Karpas-422 (cell line): ENCODE measurements at regions not wholly inside any gene's neighbourhood (a gene's known extent, or its start where the extent isn't known, plus 50 kb on each side); places are given as distances from the start of the nearest gene placed in this dataset.

Experiments
- DNase-seq: peaks from one replicate; pipeline ENCODE4 v3.0.0-alpha.2; 2015
- H2AFZ ChIP-seq: fragments of 200-600 bp; sonication (generic); 2 replicates; pipeline ENCODE4 v1.6.1; 2014; ENCODE audit warnings: antibody characterized with exemption, low read length, mixed read lengths
- H3K27ac ChIP-seq: fragments of 200-600 bp; sonication (generic); 2 replicates; pipeline ENCODE4 v1.5.1; 2014; ENCODE audit warnings: mild to moderate bottlenecking, low read length, moderate library complexity
- H3K27me3 ChIP-seq: fragments of 200-600 bp; sonication (generic); 2 replicates; pipeline ENCODE4 v1.6.1; 2014; ENCODE audit warnings: low read length, mixed read lengths
- H3K36me3 ChIP-seq: fragments of 200-600 bp; sonication (generic); 2 replicates; pipeline ENCODE4 v1.6.1; 2014; ENCODE audit warnings: low read length, mixed read lengths; ENCODE audit not compliant: insufficient read depth
- H3K4me1 ChIP-seq: fragments of 200-600 bp; sonication (generic); 2 replicates; pipeline ENCODE4 v1.6.1; 2014; ENCODE audit warnings: mild to moderate bottlenecking, low read length, mixed read lengths
- H3K4me2 ChIP-seq: fragments of 200-600 bp; sonication (generic); 2 replicates; pipeline ENCODE4 v1.6.1; 2014; ENCODE audit warnings: low read length, low read depth, mild to moderate bottlenecking; ENCODE audit not compliant: poor library complexity, severe bottlenecking
- H3K4me3 ChIP-seq: fragments of 200-600 bp; sonication (generic); 2 replicates; pipeline ENCODE4 v1.5.1; 2014; ENCODE audit warnings: mild to moderate bottlenecking, antibody characterized with exemption, low read length, mixed read lengths
- H3K79me2 ChIP-seq: fragments of 200-600 bp; sonication (generic); 2 replicates; pipeline ENCODE4 v1.6.1; 2014; ENCODE audit warnings: mild to moderate bottlenecking, low read length, mixed read lengths
- H3K9ac ChIP-seq: fragments of 200-600 bp; sonication (generic); 2 replicates; pipeline ENCODE4 v1.6.0; 2014; ENCODE audit warnings: low read length
- H3K9me2 ChIP-seq: fragments of 200-600 bp; sonication (generic), shearing (Covaris generic); replicated peaks from 2 replicates; pipeline ENCODE4 v1.6.0; 2014; ENCODE audit warnings: mild to moderate bottlenecking, low read length, moderate library complexity; ENCODE audit not compliant: insufficient read depth
- H3K9me3 ChIP-seq: fragments of 300-700, 200-600 bp; sonication (generic); 2 replicates; pipeline ENCODE4 v1.6.1; 2014; ENCODE audit warnings: low read length, mixed read lengths
- H4K20me1 ChIP-seq: fragments of 200-600 bp; sonication (generic); 2 replicates; pipeline ENCODE4 v1.6.1; 2014; ENCODE audit warnings: mild to moderate bottlenecking, antibody characterized with exemption, low read length, low read depth; ENCODE audit not compliant: insufficient read depth

DNA sequence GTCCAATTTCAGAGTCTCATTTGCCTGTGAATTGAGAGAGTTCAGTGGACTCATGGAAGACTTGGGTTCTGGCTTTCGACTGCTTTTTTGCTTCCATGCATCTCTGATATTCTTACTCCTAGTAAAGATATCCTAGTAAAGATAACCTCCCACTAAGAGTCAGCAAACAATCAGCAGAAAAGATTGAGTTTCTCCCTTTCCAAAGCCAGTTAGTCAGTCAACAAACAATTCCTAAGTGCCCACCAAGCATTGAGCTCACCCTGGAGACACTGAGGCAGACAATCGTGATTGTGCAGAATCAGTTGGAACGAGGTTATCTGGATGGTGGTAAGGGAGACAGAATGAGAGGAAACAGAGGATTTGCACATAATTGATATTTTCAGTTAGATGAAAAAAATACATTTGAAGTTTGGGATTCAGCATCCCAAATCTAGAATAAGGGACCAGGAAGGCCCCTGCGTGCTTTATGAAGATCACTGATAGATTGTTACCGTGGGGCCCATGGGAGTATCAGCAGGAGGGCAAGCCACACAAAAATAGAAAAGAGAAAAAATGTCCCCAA lies 99.7 kb upstream of the SLC38A2 start:
- no peaks in the 10 kb centered on the region for H3K79me2 ChIP-seq
- no peak for DNase-seq
- no peaks in the 10 kb centered on the region for H3K9me3 ChIP-seq
- no peaks in the 10 kb centered on the region for H3K9me2 ChIP-seq
- no peak overlapping the region for H3K9ac ChIP-seq
- H3K4me2 ChIP-seq: no peak overlapping the region
- no peak overlapping the region for H3K4me3 ChIP-seq
- H3K27me3 ChIP-seq: no peaks in the 10 kb centered on the region
- no peaks in the 10 kb centered on the region for H4K20me1 ChIP-seq
- H3K4me1 ChIP-seq: no peaks in the 10 kb centered on the region
- no peaks in the 10 kb centered on the region for H3K36me3 ChIP-seq
- no peak overlapping the region for H3K27ac ChIP-seq
- H2AFZ ChIP-seq: no peak overlapping the region

DNA sequence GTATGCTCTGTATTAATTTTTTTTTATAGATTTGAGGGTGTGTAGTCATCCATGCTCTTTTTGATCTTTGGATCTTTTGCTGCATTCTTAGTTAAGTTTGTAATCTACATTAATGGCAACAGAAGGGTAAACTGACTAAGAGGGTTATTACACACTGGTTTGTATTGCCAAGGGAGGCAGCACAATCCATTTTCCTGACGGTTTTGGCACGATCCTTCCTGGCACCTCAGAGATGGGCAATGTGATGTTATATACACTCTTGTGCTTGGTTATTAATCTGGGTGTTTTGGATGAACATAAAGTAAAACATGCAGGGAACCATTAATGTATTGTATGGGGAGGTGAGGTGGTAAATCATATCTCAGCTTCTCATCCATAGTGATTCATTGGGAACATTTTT lies 98.8 kb upstream of the SLC38A2 start:
- Histone ChIP-seq H3K9me3 (no peaks in the 10 kb centered on the region), H3K79me2 (no peaks in the 10 kb centered on the region), H3K4me2 (no peak overlapping the region), H2AFZ (no peak overlapping the region), H3K4me1 (no peaks in the 10 kb centered on the region), H3K27me3 (no peaks in the 10 kb centered on the region), H3K4me3 (no peak overlapping the region), H3K27ac (no peak overlapping the region), H4K20me1 (no peaks in the 10 kb centered on the region), H3K36me3 (no peaks in the 10 kb centered on the region), H3K9me2 (no peaks in the 10 kb centered on the region), H3K9ac (no peak overlapping the region)
- no peak for DNase-seq

DNA sequence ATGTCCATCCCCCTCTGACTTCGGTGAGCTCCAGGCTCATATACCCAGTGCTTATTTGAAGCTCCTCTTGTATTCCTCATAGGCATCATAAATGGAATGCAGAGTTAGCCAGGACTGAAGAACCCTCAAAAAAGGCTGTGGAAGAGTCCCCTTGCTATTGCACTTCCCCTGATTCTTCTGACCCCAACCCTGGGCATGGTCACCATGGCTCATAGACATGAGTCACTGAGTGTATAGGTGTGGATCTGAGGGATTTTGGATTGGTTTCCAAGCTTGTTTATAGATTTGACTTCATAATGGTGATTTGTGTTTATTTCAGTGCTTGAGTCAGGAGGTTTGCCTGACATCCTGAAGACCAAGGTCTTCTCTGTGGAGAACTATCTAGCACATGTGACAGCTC lies 98.4 kb upstream of the SLC38A2 start:
- no peaks in the 10 kb centered on the region for H3K79me2 ChIP-seq
- H3K27me3 ChIP-seq: no peaks in the 10 kb centered on the region
- no peaks in the 10 kb centered on the region for H3K36me3 ChIP-seq
- no peak overlapping the region for H3K9ac ChIP-seq
- H3K9me3 ChIP-seq: no peaks in the 10 kb centered on the region
- DNase-seq: no peak
- no peak overlapping the region for H3K4me2 ChIP-seq
- no peak overlapping the region for H3K4me3 ChIP-seq
- H3K4me1 ChIP-seq: no peaks in the 10 kb centered on the region
- no peaks in the 10 kb centered on the region for H4K20me1 ChIP-seq
- H3K27ac ChIP-seq: no peak overlapping the region
- no peak overlapping the region for H2AFZ ChIP-seq
- H3K9me2 ChIP-seq: no peaks in the 10 kb centered on the region

DNA sequence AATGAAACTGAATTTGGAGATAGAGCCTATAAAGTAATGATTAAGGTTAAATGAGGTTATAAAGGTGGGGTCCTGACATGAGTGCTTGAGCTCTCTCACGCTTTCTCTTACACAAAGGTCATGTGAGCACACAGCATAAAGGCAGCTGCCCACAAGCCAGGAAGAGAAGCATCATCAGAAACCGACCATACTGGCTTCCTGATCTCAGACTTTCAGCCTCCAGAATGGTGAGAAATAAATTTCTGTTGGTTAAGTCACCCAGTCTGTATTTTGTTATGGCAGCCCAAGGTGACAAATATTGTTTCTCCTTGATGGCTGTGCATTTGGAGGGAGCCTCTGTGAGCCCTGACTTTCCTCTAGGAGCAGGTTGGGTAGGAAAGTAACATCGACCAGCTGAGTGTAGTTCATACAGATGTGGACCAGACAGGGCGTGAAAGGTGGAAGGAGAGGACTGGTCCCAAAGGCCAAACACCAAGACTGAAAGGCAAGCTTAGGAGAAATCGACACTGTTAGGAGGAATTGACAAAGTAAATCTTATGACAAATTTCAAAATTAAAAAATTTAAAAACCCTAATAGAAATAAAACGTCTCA lies 97.6 kb upstream of the SLC38A2 start:
- no peaks in the 10 kb centered on the region for H3K9me3 ChIP-seq
- no peak overlapping the region for H3K27ac ChIP-seq
- H2AFZ ChIP-seq: no peak overlapping the region
- H4K20me1 ChIP-seq: no peaks in the 10 kb centered on the region
- no peak overlapping the region for H3K9ac ChIP-seq
- H3K9me2 ChIP-seq: no peaks in the 10 kb centered on the region
- H3K4me1 ChIP-seq: no peaks in the 10 kb centered on the region
- H3K27me3 ChIP-seq: no peaks in the 10 kb centered on the region
- H3K4me2 ChIP-seq: no peak overlapping the region
- no peaks in the 10 kb centered on the region for H3K79me2 ChIP-seq
- DNase-seq: no peak
- H3K36me3 ChIP-seq: no peaks in the 10 kb centered on the region
- no peak overlapping the region for H3K4me3 ChIP-seq

DNA sequence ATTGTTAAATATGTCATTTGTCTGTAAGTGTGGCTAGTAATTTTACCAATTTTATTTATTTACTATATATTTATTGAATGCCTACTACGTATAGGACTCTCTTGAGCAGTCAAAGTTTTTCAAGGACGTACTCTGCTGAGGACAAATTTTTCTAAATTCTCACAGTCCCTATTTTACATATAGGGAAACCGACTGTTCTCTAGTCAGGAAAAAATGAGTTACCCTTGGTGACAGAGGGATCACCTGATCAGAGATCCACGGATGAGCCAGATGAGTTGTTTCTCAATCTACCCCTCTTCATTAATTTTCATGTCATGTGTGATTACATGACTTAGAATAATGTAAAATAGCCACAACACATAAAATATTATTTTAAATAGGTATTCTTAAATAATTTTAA lies 96.2 kb upstream of the SLC38A2 start:
- DNase-seq: no peak
- Histone ChIP-seq H3K9me2 (no peaks in the 10 kb centered on the region), H3K4me1 (no peaks in the 10 kb centered on the region), H3K79me2 (no peaks in the 10 kb centered on the region), H3K36me3 (no peaks in the 10 kb centered on the region), H3K9me3 (no peaks in the 10 kb centered on the region), H2AFZ (no peak overlapping the region), H3K4me3 (no peak overlapping the region), H4K20me1 (no peaks in the 10 kb centered on the region), H3K4me2 (no peak overlapping the region), H3K9ac (no peak overlapping the region), H3K27ac (no peak overlapping the region), H3K27me3 (no peaks in the 10 kb centered on the region)

DNA sequence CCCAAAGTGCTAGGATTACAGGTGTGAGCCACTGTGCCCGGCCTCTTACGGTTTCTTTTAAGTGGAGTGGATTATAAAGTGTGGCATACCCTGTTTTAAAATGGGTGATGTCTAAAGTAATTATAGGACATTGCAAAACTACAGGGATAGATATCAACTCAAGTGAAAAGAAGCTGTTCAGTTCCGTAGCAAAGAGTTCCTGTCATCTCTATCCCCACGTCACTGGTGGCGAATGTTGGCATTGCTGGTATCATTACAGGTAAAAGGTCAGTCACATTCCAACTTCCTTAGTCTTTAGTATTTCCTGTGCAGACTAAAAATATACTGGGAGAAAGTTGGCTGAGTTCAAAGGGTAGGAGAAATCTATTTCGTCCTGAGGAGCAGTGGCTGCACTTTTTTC lies 95.6 kb upstream of the SLC38A2 start:
- Histone ChIP-seq H3K27ac (no peak overlapping the region), H3K27me3 (no peaks in the 10 kb centered on the region), H3K9ac (no peak overlapping the region), H2AFZ (no peak overlapping the region), H4K20me1 (no peaks in the 10 kb centered on the region), H3K4me1 (no peaks in the 10 kb centered on the region), H3K36me3 (no peaks in the 10 kb centered on the region), H3K4me3 (no peak overlapping the region), H3K9me2 (no peaks in the 10 kb centered on the region), H3K79me2 (no peaks in the 10 kb centered on the region), H3K9me3 (no peaks in the 10 kb centered on the region), H3K4me2 (no peak overlapping the region)
- DNase-seq: no peak

DNA sequence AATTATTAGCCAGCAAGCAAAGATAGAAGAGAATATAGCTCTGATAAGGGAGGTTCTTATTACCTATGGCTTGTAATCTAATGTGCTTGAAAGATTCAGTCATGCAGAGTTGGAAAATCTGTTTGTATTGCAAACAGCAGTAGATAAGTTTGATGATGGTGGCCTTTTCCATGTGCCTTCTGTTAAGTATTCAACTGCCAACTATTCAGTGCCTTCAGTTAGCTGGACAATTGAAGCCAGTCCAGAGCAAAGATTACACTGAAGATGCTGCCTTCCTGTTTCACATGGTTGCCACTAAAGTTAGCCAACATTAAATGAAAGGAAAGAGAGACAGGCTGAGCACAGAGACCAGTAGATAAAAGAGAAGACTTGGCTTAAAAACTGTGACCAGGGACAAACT lies 92.7 kb upstream of the SLC38A2 start:
- H3K9me2 ChIP-seq: no peaks in the 10 kb centered on the region
- no peak overlapping the region for H3K9ac ChIP-seq
- no peaks in the 10 kb centered on the region for H3K36me3 ChIP-seq
- no peaks in the 10 kb centered on the region for H4K20me1 ChIP-seq
- no peaks in the 10 kb centered on the region for H3K27me3 ChIP-seq
- H3K4me1 ChIP-seq: no peaks in the 10 kb centered on the region
- no peak overlapping the region for H3K27ac ChIP-seq
- no peak overlapping the region for H2AFZ ChIP-seq
- no peaks in the 10 kb centered on the region for H3K79me2 ChIP-seq
- no peaks in the 10 kb centered on the region for H3K9me3 ChIP-seq
- no peak overlapping the region for H3K4me3 ChIP-seq
- no peak for DNase-seq
- H3K4me2 ChIP-seq: no peak overlapping the region

DNA sequence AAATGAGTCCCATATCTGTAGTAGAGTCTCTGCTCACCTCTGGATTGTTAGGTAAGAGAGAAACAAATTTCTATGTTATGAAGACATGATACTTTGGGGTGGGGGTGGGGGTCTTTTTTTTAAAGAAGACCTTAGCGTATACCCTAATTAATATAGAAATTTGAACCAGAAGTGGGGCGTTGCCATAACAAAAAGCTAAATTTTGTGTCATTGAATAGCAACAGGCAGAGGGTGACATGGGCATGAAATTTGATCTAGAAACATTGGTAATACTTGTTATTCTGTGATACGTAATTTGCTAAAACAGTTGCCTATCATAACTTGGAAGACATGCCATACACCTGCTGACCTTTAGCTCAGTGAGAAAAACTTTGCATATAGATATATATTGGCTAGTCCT lies 92.3 kb upstream of the SLC38A2 start:
- Histone ChIP-seq H2AFZ (no peak overlapping the region), H4K20me1 (no peaks in the 10 kb centered on the region), H3K4me2 (no peak overlapping the region), H3K4me1 (no peaks in the 10 kb centered on the region), H3K4me3 (no peak overlapping the region), H3K9me2 (no peaks in the 10 kb centered on the region), H3K9ac (no peak overlapping the region), H3K36me3 (no peaks in the 10 kb centered on the region), H3K27me3 (no peaks in the 10 kb centered on the region), H3K27ac (no peak overlapping the region), H3K79me2 (no peaks in the 10 kb centered on the region), H3K9me3 (no peaks in the 10 kb centered on the region)
- no peak for DNase-seq
